ENCODE measurements at regions not wholly inside any gene's neighbourhood (a gene's known extent, or its start where the extent isn't known, plus 50 kb on each side); places are given as distances from the start of the nearest gene placed in this dataset.

- no peak for TF ChIP-seq SPI1 (IDR thresholded peaks at IDR 0.05; ENCODE audit: borderline replicate concordance, low read depth)
- TF ChIP-seq REST (IDR thresholded peaks at IDR 0.05; ENCODE audit: insufficient replicate concordance, low read depth), result no peak
- TF ChIP-seq GABPA (IDR thresholded peaks at IDR 0.05; ENCODE audit: low read depth), result no peak
- no peak for TF ChIP-seq POLR2AphosphoS5 (IDR thresholded peaks at IDR 0.05; ENCODE audit: low read depth)
- no peak for TF ChIP-seq CTCF (IDR thresholded peaks at IDR 0.05; ENCODE audit: insufficient read depth, low read length)
- Histone ChIP-seq H3K4me3 (replicated peaks; ENCODE audit: insufficient read depth, low read length) (no peak overlapping the region), H3K27me3 (ENCODE audit: insufficient read depth, poor library complexity, severe bottlenecking) (peaks cover 3% of the 10 kb centered on the region), H3K27ac (replicated peaks) (no peak overlapping the region)
- DNase-seq (ENCODE audit: low read depth in 1 of 2, low spot score in 1 of 2), result no peak
These were observed 138.2 kb upstream of the PLPP4 start for GRCh38 chr10:120318862-120319261.

- no peak overlapping the region for H3K4me3 ChIP-seq (replicated peaks; ENCODE audit: insufficient read depth, low read length)
- TF ChIP-seq CTCF (IDR thresholded peaks at IDR 0.05; ENCODE audit: insufficient read depth, low read length) (no peak), SPI1 (IDR thresholded peaks at IDR 0.05; ENCODE audit: borderline replicate concordance, low read depth) (no peak), GABPA (IDR thresholded peaks at IDR 0.05; ENCODE audit: low read depth) (no peak)
- no peak overlapping the region for H3K27ac ChIP-seq (replicated peaks)
- H3K27me3 ChIP-seq (ENCODE audit: insufficient read depth, poor library complexity, severe bottlenecking), result no peaks in the 10 kb centered on the region
- no peak for DNase-seq (ENCODE audit: low read depth in 1 of 2, low spot score in 1 of 2)
These were observed 129.4 kb upstream of the PLPP4 start for GRCh38 chr10:120327675-120328074.

DNA sequence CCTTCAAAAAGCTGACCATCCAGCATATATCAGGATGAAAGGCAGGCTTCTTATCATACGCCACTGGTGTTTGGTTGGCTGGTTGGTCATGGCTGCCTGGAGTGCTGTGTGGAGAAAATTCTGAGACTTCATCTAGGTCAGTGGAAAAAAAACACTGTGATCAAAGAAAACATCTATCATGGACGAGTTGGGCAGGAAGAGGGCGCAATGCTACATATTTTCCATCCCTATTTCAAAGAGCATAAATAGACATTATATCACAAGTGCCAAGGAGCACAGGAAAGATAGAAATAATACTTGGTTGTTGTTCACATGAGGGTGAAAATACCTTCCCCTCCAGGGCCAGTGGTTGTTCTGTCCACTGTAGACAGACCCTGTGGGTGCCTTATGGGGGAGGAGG lies 128.4 kb upstream of the PLPP4 start:
- no peak for DNase-seq (ENCODE audit: low read depth in 1 of 2, low spot score in 1 of 2)
- no peak overlapping the region for H3K27ac ChIP-seq (replicated peaks)
- H3K27me3 ChIP-seq (ENCODE audit: insufficient read depth, poor library complexity, severe bottlenecking), result no peaks in the 10 kb centered on the region
- TF ChIP-seq REST (IDR thresholded peaks at IDR 0.05; ENCODE audit: insufficient replicate concordance, low read depth), result no peak
- no peak for TF ChIP-seq POLR2AphosphoS5 (IDR thresholded peaks at IDR 0.05; ENCODE audit: low read depth)
- no peak for TF ChIP-seq CTCF (IDR thresholded peaks at IDR 0.05; ENCODE audit: insufficient read depth, low read length)
- TF ChIP-seq GABPA (IDR thresholded peaks at IDR 0.05; ENCODE audit: low read depth), result no peak
- TF ChIP-seq SPI1 (IDR thresholded peaks at IDR 0.05; ENCODE audit: borderline replicate concordance, low read depth), result no peak
- no peak overlapping the region for H3K4me3 ChIP-seq (replicated peaks; ENCODE audit: insufficient read depth, low read length)

- TF ChIP-seq POLR2AphosphoS5 (IDR thresholded peaks at IDR 0.05; ENCODE audit: low read depth), result no peak
- no peak for TF ChIP-seq REST (IDR thresholded peaks at IDR 0.05; ENCODE audit: insufficient replicate concordance, low read depth)
- TF ChIP-seq CTCF (IDR thresholded peaks at IDR 0.05; ENCODE audit: insufficient read depth, low read length), result no peak
- TF ChIP-seq GABPA (IDR thresholded peaks at IDR 0.05; ENCODE audit: low read depth), result no peak
- no peak for TF ChIP-seq SPI1 (IDR thresholded peaks at IDR 0.05; ENCODE audit: borderline replicate concordance, low read depth)
- DNase-seq (ENCODE audit: low read depth in 1 of 2, low spot score in 1 of 2), result no peak
- no peaks in the 10 kb centered on the region for H3K27me3 ChIP-seq (ENCODE audit: insufficient read depth, poor library complexity, severe bottlenecking)
- H3K4me3 ChIP-seq (replicated peaks; ENCODE audit: insufficient read depth, low read length), result no peak overlapping the region
- H3K27ac ChIP-seq (replicated peaks), result no peak overlapping the region
These were observed 121.5 kb upstream of the PLPP4 start for GRCh38 chr10:120335553-120335952.

Data from HL-60 (cell line).